H1 (cell line): ENCODE measurements at regions not wholly inside any gene's neighbourhood (a gene's known extent, or its start where the extent isn't known, plus 50 kb on each side); places are given as distances from the start of the nearest gene placed in this dataset.

ENCODE experiments used
- CTCF ChIA-PET: fragments of 300-600 bp; sonication (Branson Sonifier 250); formaldehyde crosslinking; loops from one replicate; lab custom pipeline; 2021; ENCODE audit not compliant: partially characterized antibody; lab: Charles Lee
- POLR2A ChIA-PET: fragments of 300-600 bp; sonication (Branson Sonifier 250); formaldehyde crosslinking; loops from one replicate; lab custom pipeline; 2021; ENCODE audit warnings: inconsistent platforms; ENCODE audit not compliant: partially characterized antibody; lab: Charles Lee
- DNase-seq, 2 experiments: peaks; one replicate each; pipeline versions ENCODE4 v3.0.0 to v3.0.0-alpha.2; 2010 to 2022; ENCODE audit warnings: low spot score in 2 of 2, low read depth in 1 of 2, mixed read lengths in 1 of 2
- FAIRE-seq: peaks from 2 replicates; lab custom pipeline; 2011; peaks lifted over from hg19 to GRCh38; lab: Jason Lieb, UNC
- H2AFZ ChIP-seq: 2 replicates; pipeline ENCODE4 v1.8.1; 2012; ENCODE audit warnings: low read length, inconsistent platforms
- H2AK5ac ChIP-seq: 2 replicates; pipeline ENCODE4 v1.6.1; 2013; ENCODE audit warnings: low read depth, low read length
- H2BK120ac ChIP-seq: replicated peaks from 2 replicates; pipeline ENCODE3; 2013; ENCODE audit warnings: low read depth, low read length, inconsistent platforms
- H2BK12ac ChIP-seq: 2 replicates; pipeline ENCODE4 v1.6.1; 2013; ENCODE audit warnings: low read depth, low read length
- H2BK15ac ChIP-seq: 2 replicates; pipeline ENCODE4 v1.6.1; 2013; ENCODE audit warnings: low read length
- H2BK20ac ChIP-seq: 2 replicates; pipeline ENCODE4 v1.6.1; 2013; ENCODE audit warnings: low read length
- H2BK5ac ChIP-seq: 2 replicates; pipeline ENCODE4 v1.6.1; 2013; ENCODE audit warnings: low read depth, low read length
- H3K14ac ChIP-seq: 2 replicates; pipeline ENCODE4 v1.6.1; 2013; ENCODE audit warnings: inconsistent platforms; ENCODE audit not compliant: insufficient read length
- H3K18ac ChIP-seq: 2 replicates; pipeline ENCODE4 v1.6.1; 2013; ENCODE audit warnings: low read length; ENCODE audit errors: extremely low read depth
- H3K23ac ChIP-seq: 2 replicates; pipeline ENCODE4 v1.6.1; 2013; ENCODE audit warnings: inconsistent platforms; ENCODE audit not compliant: insufficient read length
- H3K23me2 ChIP-seq: 2 replicates; pipeline ENCODE4 v1.6.1; 2013; ENCODE audit warnings: low read depth, low read length
- H3K27ac ChIP-seq: 2 replicates; pipeline ENCODE4 v1.6.1; 2011; ENCODE audit warnings: low read depth, low read length, inconsistent platforms
- H3K27me3 ChIP-seq, 4 experiments: replicated peaks in 1 of 4; 1 replicate in 1 of 4; 2 replicates in 3 of 4; pipeline versions ENCODE4 v1.6.1 to v1.8.1; 2011 to 2013; ENCODE audit warnings: low read length in 3 of 4, mild to moderate bottlenecking in 3 of 4, inconsistent platforms in 2 of 4, mixed read lengths in 2 of 4, moderate library complexity in 1 of 4; ENCODE audit not compliant: control insufficient read depth in 3 of 4, insufficient read depth in 3 of 4; ENCODE audit errors: extremely low read depth in 1 of 4
- H3K36me3 ChIP-seq, 4 experiments: 2 replicates each; pipeline versions ENCODE4 v1.6.1 to v1.8.1; 2011 to 2013; ENCODE audit warnings: mild to moderate bottlenecking in 4 of 4, low read length in 3 of 4, moderate library complexity in 2 of 4, control low read depth in 1 of 4, inconsistent platforms in 1 of 4; ENCODE audit not compliant: insufficient read depth in 4 of 4, control insufficient read depth in 2 of 4
- H3K4ac ChIP-seq: replicated peaks from 2 replicates; pipeline ENCODE3; 2013; ENCODE audit warnings: low read length, low read depth, mixed read lengths, inconsistent platforms; ENCODE audit not compliant: insufficient read length
- H3K4me1 ChIP-seq, 4 experiments: replicated peaks in 1 of 4; 1 replicate in 1 of 4; 2 replicates in 3 of 4; pipeline versions ENCODE4 v1.6.1 to v1.8.1; 2011 to 2013; ENCODE audit warnings: low read length in 3 of 4, inconsistent platforms in 2 of 4, mixed read lengths in 1 of 4; ENCODE audit not compliant: insufficient read depth in 4 of 4, control insufficient read depth in 3 of 4
- H3K4me2 ChIP-seq, 2 experiments: 2 replicates each; pipeline versions ENCODE4 v1.6.1 to v1.8.1; 2011 to 2013; ENCODE audit warnings: low read depth in 2 of 2, low read length in 2 of 2, control low read depth in 1 of 2, inconsistent platforms in 1 of 2, mild to moderate bottlenecking in 1 of 2; ENCODE audit not compliant: insufficient read depth in 1 of 2
- H3K4me3 ChIP-seq, 4 experiments: fragments of 200-600, 300-600 bp in 1 of 4; sonication (generic), shearing (Covaris generic), sonication (Bioruptor Twin) in 1 of 4; 2 replicates each; pipeline versions ENCODE4 v1.5.1 to v1.8.1; 2011 to 2016; ENCODE audit warnings: low read length in 4 of 4, low read depth in 3 of 4, control low read depth in 2 of 4, inconsistent platforms in 2 of 4, mild to moderate bottlenecking in 2 of 4, mixed read lengths in 1 of 4, moderate library complexity in 1 of 4; ENCODE audit not compliant: insufficient read depth in 2 of 4; ENCODE audit errors: extremely low read depth in 1 of 4
- H3K56ac ChIP-seq: replicated peaks from 2 replicates; pipeline ENCODE3; 2013; ENCODE audit warnings: low read depth, mild to moderate bottlenecking, mixed read lengths, low read length, inconsistent platforms; ENCODE audit not compliant: insufficient read length
- H3K79me1 ChIP-seq: 2 replicates; pipeline ENCODE4 v1.6.1; 2013; ENCODE audit warnings: low read depth, low read length, control low read depth
- H3K79me2 ChIP-seq, 2 experiments: 2 replicates each; pipeline versions ENCODE4 v1.6.1 to v1.8.1; 2012 to 2013; ENCODE audit warnings: low read length in 2 of 2, mild to moderate bottlenecking in 2 of 2, inconsistent platforms in 1 of 2; ENCODE audit not compliant: insufficient read depth in 2 of 2, control insufficient read depth in 1 of 2
- H3K9ac ChIP-seq, 4 experiments: replicated peaks in 1 of 4; 1 replicate in 1 of 4; 2 replicates in 3 of 4; pipeline versions ENCODE4 v1.6.1 to v1.8.1; 2011 to 2013; ENCODE audit warnings: low read depth in 3 of 4, low read length in 3 of 4, control low read depth in 2 of 4, mild to moderate bottlenecking in 2 of 4, moderate library complexity in 2 of 4, inconsistent platforms in 1 of 4; ENCODE audit errors: extremely low read depth in 1 of 4
- H3K9me3 ChIP-seq, 2 experiments: 2 replicates each; pipeline versions ENCODE4 v1.6.1 to v1.8.1; 2012 to 2013; ENCODE audit warnings: mild to moderate bottlenecking in 2 of 2, moderate library complexity in 2 of 2, control low read depth in 1 of 2, inconsistent platforms in 1 of 2, low read depth in 1 of 2, low read length in 1 of 2, mixed read lengths in 1 of 2; ENCODE audit not compliant: insufficient read depth in 2 of 2
- H4K20me1 ChIP-seq, 2 experiments: replicated peaks in 1 of 2; 2 replicates each; pipeline versions ENCODE3 to v1.8.1; 2011 to 2013; ENCODE audit warnings: inconsistent platforms in 2 of 2, low read length in 2 of 2, mild to moderate bottlenecking in 1 of 2; ENCODE audit not compliant: insufficient read depth in 2 of 2, control insufficient read depth in 1 of 2
- H4K5ac ChIP-seq: 2 replicates; pipeline ENCODE4 v1.6.1; 2013; ENCODE audit warnings: low read length, low read depth, mixed read lengths, inconsistent platforms; ENCODE audit not compliant: insufficient read length
- H4K8ac ChIP-seq: 2 replicates; pipeline ENCODE4 v1.8.0; 2013; ENCODE audit warnings: mild to moderate bottlenecking, moderate library complexity, low read length, inconsistent platforms; ENCODE audit not compliant: insufficient read depth; ENCODE audit errors: extremely low read depth
- H4K91ac ChIP-seq: replicated peaks from 2 replicates; pipeline ENCODE3; 2013; ENCODE audit warnings: low read length, mixed read lengths, inconsistent platforms; ENCODE audit not compliant: insufficient read length
- CEBPB ChIP-seq: IDR thresholded peaks from 2 replicates; pipeline ENCODE4 v1.6.1; 2012; ENCODE audit warnings: low read depth, low read length
- EP300 ChIP-seq, 2 experiments: IDR thresholded peaks; 1 replicate in 1 of 2; 2 replicates in 1 of 2; pipeline ENCODE4 v1.6.1; 2011 to 2012; ENCODE audit warnings: low read depth in 2 of 2, low read length in 2 of 2, mild to moderate bottlenecking in 2 of 2, borderline replicate concordance in 1 of 2, inconsistent platforms in 1 of 2, moderate library complexity in 1 of 2
- SAP30 ChIP-seq: fragments of 300-600 bp; sonication (generic); IDR thresholded peaks from 2 replicates; pipeline ENCODE4 v1.7.1; 2012; ENCODE audit warnings: low read length, moderate library complexity, mild to moderate bottlenecking, inconsistent platforms; ENCODE audit not compliant: insufficient read depth, insufficient replicate concordance
- WGBS, 2 experiments: shearing (Covaris generic) in 1 of 2; methylation state at CpG; one replicate each; pipeline versions ENCODE4 v1.1.6 to v1.1.7; 2013 to 2015; ENCODE audit warnings: low lambda C conversion rate in 2 of 2, mixed read lengths in 2 of 2, inconsistent platforms in 1 of 2, low coverage in 1 of 2, missing lambda C conversion rate in 1 of 2; ENCODE audit not compliant: insufficient replicate concordance in 2 of 2, insufficient coverage in 1 of 2, insufficient read length in 1 of 2; ENCODE audit errors: extremely low coverage in 1 of 2, missing lambda C conversion rate in 1 of 2; 5-methylcytosine and 5-hydroxymethylcytosine counted together

GRCh38 chr4:177041356-177041755 lies 248.6 kb upstream of the VEGFC start:
- no peak overlapping the region for H3K18ac ChIP-seq
- no peak overlapping the region for H4K91ac ChIP-seq
- no peak for DNase-seq
- no peaks in the 10 kb centered on the region for H3K4me1 ChIP-seq
- H3K9ac ChIP-seq: no peak overlapping the region
- no peaks in the 10 kb centered on the region for H3K36me3 ChIP-seq
- H3K23ac ChIP-seq: no peak overlapping the region
- no peak overlapping the region for H2BK120ac ChIP-seq
- H4K8ac ChIP-seq: no peak overlapping the region
- 92% methylated on average over 4 of the region's 4 CpGs; no CpG with 5 or more reads in 1 of the 2 experiments for WGBS, 2 experiments
- H3K79me2 ChIP-seq: no peaks in the 10 kb centered on the region
- FAIRE-seq: no peak
- H2AFZ ChIP-seq: no peak overlapping the region
- H3K4ac ChIP-seq: no peak overlapping the region
- no peak overlapping the region for H3K14ac ChIP-seq
- no peak overlapping the region for H2BK15ac ChIP-seq
- ChIA-PET POLR2A (no interaction called here), CTCF (interaction anchor here (0.9 to 1.6 kb wide), 2 partner anchors 8 to 11 kb away, joined by 4 to 11 read pairs; no protein-coding TSS in a partner anchor)
- no peak overlapping the region for H4K5ac ChIP-seq
- H3K79me1 ChIP-seq: no peaks in the 10 kb centered on the region
- H3K27ac ChIP-seq: no peak overlapping the region
- H2BK20ac ChIP-seq: no peak overlapping the region
- no peak overlapping the region for H3K4me3 ChIP-seq
- H2AK5ac ChIP-seq: no peak overlapping the region
- no peaks in the 10 kb centered on the region for H4K20me1 ChIP-seq
- no peaks in the 10 kb centered on the region for H3K23me2 ChIP-seq
- H3K56ac ChIP-seq: no peak overlapping the region
- TF ChIP-seq SAP30 (no peak), CEBPB (no peak), EP300 (IDR thresholded peaks at IDR 0.05; ENCODE audit: borderline replicate concordance in 1 of 2, low read depth in 2 of 2, low read length in 2 of 2) (no peak)
- no peaks in the 10 kb centered on the region for H3K27me3 ChIP-seq
- no peak overlapping the region for H2BK12ac ChIP-seq
- no peak overlapping the region for H2BK5ac ChIP-seq
- no peaks in the 10 kb centered on the region for H3K9me3 ChIP-seq
- no peak overlapping the region for H3K4me2 ChIP-seq
